NB4 (cell line): ENCODE measurements at regions not wholly inside any gene's neighbourhood (a gene's known extent, or its start where the extent isn't known, plus 50 kb on each side); places are given as distances from the start of the nearest gene placed in this dataset.
A peak's percentile ranks its signal among the peaks of the same experiment; 100 is the strongest.

Source experiments
- DNase-seq: peaks from one replicate; pipeline ENCODE4 v3.0.0; 2010; ENCODE audit warnings: low read depth
- H3K4me3 ChIP-seq: one replicate; pipeline ENCODE4 v1.5.1; 2011; ENCODE audit warnings: mild to moderate bottlenecking, low read depth, low read length, moderate library complexity
- CTCF ChIP-seq: IDR thresholded peaks from one replicate; pipeline ENCODE4 v1.5.1; 2012; ENCODE audit warnings: low read depth, low read length
- MAX ChIP-seq: IDR thresholded peaks from 2 replicates; pipeline ENCODE4 v1.6.1; 2011; ENCODE audit warnings: low read depth, low read length
- MYC ChIP-seq: IDR thresholded peaks from 2 replicates; pipeline ENCODE4 v1.6.1; 2011; ENCODE audit warnings: low read depth, low read length
- POLR2A ChIP-seq: IDR thresholded peaks from 2 replicates; pipeline ENCODE4 v1.6.1; 2011; ENCODE audit warnings: mild to moderate bottlenecking; ENCODE audit not compliant: insufficient read length; ENCODE audit errors: extremely low read depth

- no peak for DNase-seq
- TF ChIP-seq MAX (no peak), MYC (no peak), POLR2A (no peak)
These were observed 852.1 kb upstream of the MBL2 start for GRCh38 chr10:53624722-53625121.

GRCh38 chr10:53622201-53622600 lies 849.6 kb upstream of the MBL2 start:
- H3K4me3 ChIP-seq = no peak overlapping the region
- no peak for DNase-seq
- no peak for TF ChIP-seq POLR2A
- TF ChIP-seq MAX = no peak
- TF ChIP-seq CTCF = no peak
- TF ChIP-seq MYC = no peak

More at GRCh38 chr10:53624722-53625121, 852.1 kb upstream of the MBL2 start:
- no peak overlapping the region for H3K4me3 ChIP-seq

GRCh38 chr10:53619671-53620070 lies 847.1 kb upstream of the MBL2 start:
- TF ChIP-seq CTCF (no peak), POLR2A (no peak), MYC (no peak), MAX (no peak)
- no peak overlapping the region for H3K4me3 ChIP-seq
- no peak for DNase-seq

- H3K4me3 ChIP-seq = no peak overlapping the region
- no peak for DNase-seq
- TF ChIP-seq MAX (no peak), CTCF (no peak), MYC (no peak), POLR2A (no peak)
These were observed 835.1 kb upstream of the MBL2 start for GRCh38 chr10:53607691-53608090.

GRCh38 chr10:53606981-53607380 lies 834.4 kb upstream of the MBL2 start:
- no peak for DNase-seq
- no peak for TF ChIP-seq MAX
- no peak for TF ChIP-seq POLR2A
- no peak for TF ChIP-seq CTCF
- no peak for TF ChIP-seq MYC

GRCh38 chr10:53601260-53601875 lies 828.8 kb upstream of the MBL2 start:
- DNase-seq = peak; percentile 51
- H3K4me3 ChIP-seq = no peak overlapping the region
- TF ChIP-seq MAX (0 out of 2 replicates have a peak, but pooled peaks have one; percentile 21), CTCF (peak; percentile 87), POLR2A (no peak)

More at GRCh38 chr10:53606981-53607380, 834.4 kb upstream of the MBL2 start:
- H3K4me3 ChIP-seq = no peak overlapping the region
